Adrenal gland (tissue), 5 donors: ENCODE measurements at regions not wholly inside any gene's neighbourhood (a gene's known extent, or its start where the extent isn't known, plus 50 kb on each side); places are given as distances from the start of the nearest gene placed in this dataset.

Source experiments
- CTCF ChIP-seq, 6 experiments: fragments of 450-650 bp in 4 of 6; fragments of 200-600 bp in 2 of 6; sonication (generic) in 1 of 6; IDR thresholded peaks; 1 replicate in 5 of 6; 2 replicates in 1 of 6; pipeline versions ENCODE4 v1.5.1 to v1.8.0; 2016 to 2021; ENCODE audit warnings: antibody characterized with exemption in 6 of 6, mild to moderate bottlenecking in 2 of 6, moderate library complexity in 1 of 6
- POLR2A ChIP-seq, 2 donors: fragments of 450-650 bp; IDR thresholded peaks; one replicate each; pipeline ENCODE4 v1.6.1; 2017; ENCODE audit warnings: antibody characterized with exemption in 2 of 2, mild to moderate bottlenecking in 2 of 2, moderate library complexity in 1 of 2
- donor health status: DM: no; HTN: no; CAD: no.

- TF ChIP-seq CTCF (IDR thresholded peaks at IDR 0.05) (peak in 1 of 6 experiments; percentile 19), POLR2A (IDR thresholded peaks at IDR 0.05) (no peak)
Measured at GRCh38 chr1:195733826-195734225, 874.4 kb downstream of the KCNT2 start.
